IPS-18a (cell line): ENCODE measurements at regions not wholly inside any gene's neighbourhood (a gene's known extent, or its start where the extent isn't known, plus 50 kb on each side); places are given as distances from the start of the nearest gene placed in this dataset.

Experiments
- H3K27ac ChIP-seq: one replicate; pipeline ENCODE4 v1.5.1; 2013; ENCODE audit warnings: low read length
- H3K27me3 ChIP-seq: one replicate; pipeline ENCODE4 v1.6.1; 2013; ENCODE audit warnings: mild to moderate bottlenecking, low read length; ENCODE audit not compliant: control insufficient read depth, insufficient read depth
- H3K36me3 ChIP-seq: one replicate; pipeline ENCODE4 v1.6.1; 2013; ENCODE audit warnings: low read depth, low read length; ENCODE audit not compliant: control insufficient read depth
- H3K4me1 ChIP-seq: one replicate; pipeline ENCODE4 v1.6.1; 2013; ENCODE audit warnings: low read depth, low read length; ENCODE audit not compliant: control insufficient read depth
- H3K4me3 ChIP-seq: one replicate; pipeline ENCODE4 v1.5.1; 2013; ENCODE audit warnings: low read length
- H3K9ac ChIP-seq: one replicate; pipeline ENCODE4 v1.6.1; 2013; ENCODE audit warnings: mild to moderate bottlenecking, low read length, moderate library complexity
- H3K9me3 ChIP-seq: one replicate; pipeline ENCODE4 v1.6.1; 2013; ENCODE audit warnings: low read depth, low read length; ENCODE audit not compliant: control insufficient read depth

DNA sequence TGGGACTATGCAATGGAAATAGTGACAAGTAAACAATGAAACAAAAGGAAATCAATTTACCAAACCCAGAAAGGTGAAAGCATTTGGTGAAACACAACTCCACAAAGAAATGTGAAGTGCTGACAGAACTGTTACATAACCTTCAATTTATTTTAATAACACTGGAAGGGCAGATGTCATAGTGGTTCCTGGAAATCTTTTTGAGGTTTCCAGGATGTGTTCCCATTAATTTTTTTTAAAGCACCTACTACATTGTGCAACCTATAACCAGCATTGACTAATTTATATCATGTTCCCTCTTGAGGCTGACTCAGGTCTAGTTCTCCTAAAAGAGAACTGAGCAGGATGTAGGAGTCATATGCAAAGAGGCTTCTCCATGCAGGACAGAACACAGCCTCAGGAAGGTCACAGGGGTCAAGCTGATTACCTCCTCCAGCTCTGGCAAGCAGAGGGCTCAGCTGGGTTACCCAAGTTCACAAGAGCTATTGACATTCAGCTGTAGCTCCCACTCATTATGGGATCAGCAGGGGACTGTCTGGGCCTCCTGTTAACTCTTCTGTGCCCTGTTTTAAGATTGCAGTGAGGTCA is 157.1 kb upstream of the NRIP1 start:
- H3K9ac ChIP-seq, result no peak overlapping the region
- H3K27ac ChIP-seq, result no peak overlapping the region

DNA sequence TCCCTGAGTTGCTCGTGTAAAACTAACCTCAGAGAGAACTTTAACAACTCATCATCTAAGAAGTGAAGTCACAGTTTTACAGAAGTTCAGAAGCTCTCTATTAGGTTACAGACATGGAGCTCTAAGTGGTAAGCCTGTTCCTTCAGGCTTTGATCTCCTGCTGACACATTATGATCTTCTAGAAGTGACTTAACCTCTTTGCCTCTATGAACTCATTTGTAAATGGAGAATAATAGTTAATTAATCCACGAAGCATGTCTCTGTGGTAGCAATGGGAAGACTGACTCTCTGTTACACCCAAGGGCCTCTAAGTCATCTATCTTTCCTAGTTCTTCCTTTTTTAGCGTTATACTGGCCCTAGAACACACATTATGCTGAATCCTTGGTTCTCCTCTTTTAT is 157.9 kb upstream of the NRIP1 start:
- Histone ChIP-seq H3K4me3 (no peak overlapping the region), H3K27ac (no peak overlapping the region), H3K4me1 (peaks cover 16% of the 10 kb centered on the region), H3K9ac (no peak overlapping the region), H3K27me3 (peaks cover 35% of the 10 kb centered on the region), H3K9me3 (no peaks in the 10 kb centered on the region), H3K36me3 (no peaks in the 10 kb centered on the region)

More for the DNA sequence above, 157.1 kb upstream of the NRIP1 start:
- no peaks in the 10 kb centered on the region for H3K9me3 ChIP-seq
- no peaks in the 10 kb centered on the region for H3K36me3 ChIP-seq
- no peak overlapping the region for H3K4me3 ChIP-seq
- H3K27me3 ChIP-seq, result peaks cover 35% of the 10 kb centered on the region
- peaks cover 16% of the 10 kb centered on the region for H3K4me1 ChIP-seq

DNA sequence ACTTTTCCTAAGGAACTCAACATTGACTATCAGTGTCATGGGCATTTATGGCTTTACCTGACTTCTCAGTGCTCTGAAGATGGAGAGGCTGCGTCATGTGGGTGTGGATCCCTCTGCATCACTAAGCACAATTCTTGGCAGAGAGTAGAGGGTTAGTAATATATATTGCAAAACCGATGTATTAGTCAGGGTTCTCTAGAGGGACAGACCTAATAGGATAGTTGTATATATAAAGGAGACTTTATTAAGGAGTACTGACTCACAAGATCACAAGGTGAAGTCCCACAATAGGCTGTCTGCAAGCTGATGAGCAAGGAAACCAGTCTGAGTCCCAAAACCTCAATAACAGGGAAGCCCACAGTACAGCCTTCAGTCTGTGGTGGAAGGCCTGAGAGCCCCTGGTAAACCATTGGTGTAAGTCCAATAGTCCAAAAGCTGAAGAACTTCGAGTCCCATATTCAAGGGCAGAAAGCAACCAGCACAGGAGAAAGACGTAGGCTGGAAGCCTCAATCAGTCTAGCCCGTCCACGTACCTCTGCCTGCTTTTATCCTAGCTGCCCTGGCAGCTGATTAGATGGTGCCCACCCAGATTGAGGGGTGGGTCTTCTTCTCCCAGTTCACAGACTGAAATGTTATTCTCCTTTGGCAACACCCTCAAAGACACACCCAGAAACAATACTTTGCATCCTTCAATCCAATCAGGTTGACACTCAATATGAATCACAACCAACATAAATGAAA is 159.7 kb upstream of the NRIP1 start:
- no peak overlapping the region for H3K27ac ChIP-seq

DNA sequence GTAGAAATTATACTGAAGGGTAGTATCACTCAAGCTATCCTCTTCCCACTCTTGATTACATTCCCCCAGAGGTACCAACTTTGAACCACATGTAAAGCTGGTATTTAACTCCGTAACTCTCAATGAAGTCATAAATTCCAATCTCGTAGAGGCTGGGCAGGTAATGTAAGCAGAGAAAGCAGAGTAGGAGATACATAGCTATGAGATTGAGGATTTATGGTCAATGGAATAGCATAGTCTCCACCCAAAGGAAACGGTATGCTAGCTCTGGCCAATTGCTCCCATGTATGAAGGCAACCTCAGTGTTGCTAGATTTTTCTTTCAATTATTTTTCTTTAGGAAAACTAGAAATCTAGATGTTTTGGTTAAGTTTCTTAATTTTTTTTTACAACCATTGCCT is 163.1 kb upstream of the NRIP1 start:
- no peaks in the 10 kb centered on the region for H3K9me3 ChIP-seq
- no peak overlapping the region for H3K27ac ChIP-seq
- no peak overlapping the region for H3K9ac ChIP-seq
- peaks cover 3% of the 10 kb centered on the region for H3K4me1 ChIP-seq
- H3K4me3 ChIP-seq, result no peak overlapping the region
- H3K36me3 ChIP-seq, result no peaks in the 10 kb centered on the region
- peaks cover 18% of the 10 kb centered on the region for H3K27me3 ChIP-seq

More for the DNA sequence above, 159.7 kb upstream of the NRIP1 start:
- Histone ChIP-seq H3K4me1 (peaks cover 16% of the 10 kb centered on the region), H3K36me3 (no peaks in the 10 kb centered on the region), H3K9ac (no peak overlapping the region), H3K9me3 (no peaks in the 10 kb centered on the region), H3K4me3 (no peak overlapping the region), H3K27me3 (peaks cover 35% of the 10 kb centered on the region)

DNA sequence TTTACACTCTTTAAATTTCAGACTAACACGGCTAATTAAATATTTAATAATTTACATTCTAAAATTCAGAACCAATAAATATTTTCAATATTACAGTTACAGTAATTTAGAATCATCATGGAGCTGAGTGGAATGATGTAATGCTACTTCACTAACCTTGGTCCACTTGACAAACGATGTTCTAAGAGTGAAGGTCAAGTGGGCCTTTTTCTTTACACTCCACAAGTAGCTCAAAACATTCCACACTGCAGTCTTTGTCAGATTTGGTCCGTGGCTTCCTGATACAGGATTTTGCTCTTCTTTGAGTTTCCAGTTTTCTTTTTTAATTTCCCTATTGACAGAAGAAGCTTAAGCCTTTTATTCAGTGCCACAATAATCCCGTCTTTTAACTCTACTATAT is 164.6 kb upstream of the NRIP1 start:
- Histone ChIP-seq H3K27me3 (peaks cover 3% of the 10 kb centered on the region), H3K4me3 (no peak overlapping the region), H3K9me3 (no peaks in the 10 kb centered on the region), H3K4me1 (no peaks in the 10 kb centered on the region), H3K9ac (no peak overlapping the region), H3K27ac (no peak overlapping the region), H3K36me3 (no peaks in the 10 kb centered on the region)

DNA sequence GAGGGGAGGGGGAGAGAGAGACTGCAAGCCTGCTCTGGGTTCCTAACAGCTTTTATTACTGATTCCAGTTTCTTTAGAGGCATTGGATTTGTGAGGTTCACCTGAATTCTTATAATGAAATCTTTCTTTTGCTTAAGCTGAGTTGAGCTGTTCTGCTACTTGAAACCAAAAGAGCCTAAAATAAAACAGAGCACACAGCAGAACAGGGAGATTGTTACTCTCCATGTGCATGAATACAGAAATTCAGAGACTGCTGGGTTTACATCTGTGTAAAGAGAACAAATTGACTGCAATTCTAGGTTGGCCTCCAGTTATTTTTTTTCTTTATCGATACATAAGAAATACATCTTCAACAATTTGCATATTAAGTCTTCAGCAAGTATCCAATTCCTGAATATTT is 168.8 kb upstream of the NRIP1 start:
- H3K4me3 ChIP-seq, result no peak overlapping the region
- no peak overlapping the region for H3K9ac ChIP-seq
- H3K9me3 ChIP-seq, result no peaks in the 10 kb centered on the region
- no peaks in the 10 kb centered on the region for H3K27me3 ChIP-seq
- H3K4me1 ChIP-seq, result no peaks in the 10 kb centered on the region
- no peak overlapping the region for H3K27ac ChIP-seq
- no peaks in the 10 kb centered on the region for H3K36me3 ChIP-seq

DNA sequence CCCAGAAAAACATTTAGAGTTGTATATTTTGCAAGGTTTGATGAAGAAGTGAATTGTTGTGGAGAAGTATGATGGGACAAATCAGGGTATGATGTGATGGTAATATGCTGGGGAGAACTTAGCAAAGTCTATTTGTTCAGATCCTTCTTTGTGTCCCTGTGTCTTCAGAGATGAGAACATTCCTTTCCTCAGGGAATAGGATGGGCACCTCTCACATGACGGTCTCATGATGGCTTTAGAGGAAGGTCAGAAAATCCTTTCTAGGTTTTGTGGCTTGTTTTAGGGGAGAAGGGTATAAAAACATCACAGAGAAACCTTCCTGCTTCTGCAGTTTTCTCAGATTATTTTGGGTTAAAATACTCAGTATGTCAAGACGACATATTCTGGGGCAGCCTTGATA is 171.3 kb upstream of the NRIP1 start:
- H3K4me1 ChIP-seq, result peaks cover 3% of the 10 kb centered on the region
- H3K27me3 ChIP-seq, result peaks cover 11% of the 10 kb centered on the region
- no peak overlapping the region for H3K27ac ChIP-seq
- no peak overlapping the region for H3K4me3 ChIP-seq
- no peaks in the 10 kb centered on the region for H3K36me3 ChIP-seq
- no peaks in the 10 kb centered on the region for H3K9me3 ChIP-seq
- H3K9ac ChIP-seq, result no peak overlapping the region

DNA sequence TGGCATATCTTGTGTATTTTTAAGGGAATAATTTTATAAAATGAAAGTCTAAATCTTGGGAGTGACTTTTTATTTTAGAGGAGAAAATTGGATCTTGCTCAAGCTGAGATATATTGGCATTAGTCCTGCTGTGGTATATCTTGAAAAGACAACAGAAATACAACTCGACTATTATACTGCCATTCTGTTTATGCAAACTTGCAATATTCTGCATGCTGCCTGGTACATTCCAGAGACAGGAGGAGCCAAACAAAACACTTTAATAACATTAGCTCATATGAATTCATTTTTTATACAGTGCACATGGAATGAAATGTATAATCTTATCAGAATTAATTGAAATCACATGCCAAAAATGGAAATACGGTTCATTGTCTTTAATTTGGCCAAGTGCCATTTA is 176.0 kb upstream of the NRIP1 start:
- Histone ChIP-seq H3K9me3 (no peaks in the 10 kb centered on the region), H3K4me1 (peaks cover 32% of the 10 kb centered on the region), H3K9ac (no peak overlapping the region), H3K27ac (no peak overlapping the region), H3K4me3 (no peak overlapping the region), H3K27me3 (peaks cover 32% of the 10 kb centered on the region), H3K36me3 (no peaks in the 10 kb centered on the region)

DNA sequence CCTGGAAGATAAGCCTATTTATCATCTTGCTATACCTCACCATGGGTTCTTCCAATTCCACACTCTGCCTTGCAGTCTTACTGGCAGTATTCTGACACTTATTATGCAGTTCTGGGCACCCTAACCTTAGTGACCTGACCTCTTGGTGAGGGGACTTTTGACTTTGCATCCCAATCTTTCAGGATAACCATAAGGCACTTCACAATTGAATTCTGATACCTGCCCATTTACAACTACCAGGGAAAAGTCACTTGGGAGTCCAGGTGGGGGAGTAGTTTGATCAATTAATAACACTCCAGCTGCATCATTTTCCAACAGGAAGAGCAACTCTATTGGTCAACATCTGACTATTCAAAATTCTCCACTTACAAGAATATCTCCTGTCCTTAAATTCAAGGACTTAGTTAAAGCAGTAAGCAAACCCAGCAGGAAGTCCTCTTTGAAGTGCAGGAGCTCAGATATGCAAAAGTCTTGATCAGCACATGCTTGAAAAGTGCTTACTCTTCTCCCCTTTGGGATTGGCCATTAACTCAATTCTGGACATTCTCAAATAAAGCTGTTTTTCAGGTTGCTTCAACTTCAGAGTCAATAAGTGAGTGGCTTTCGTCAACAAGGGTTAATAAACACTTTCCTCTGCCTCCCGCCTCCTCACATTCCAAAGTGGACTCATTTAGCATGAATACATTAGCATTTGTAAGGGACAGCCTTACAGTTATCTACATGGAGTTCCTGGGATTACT is 177.4 kb upstream of the NRIP1 start:
- Histone ChIP-seq H3K4me3 (peak overlapping the region; percentile 31), H3K9ac (no peak overlapping the region), H3K36me3 (no peaks in the 10 kb centered on the region), H3K4me1 (peaks cover 32% of the 10 kb centered on the region), H3K27me3 (peaks cover 32% of the 10 kb centered on the region), H3K27ac (no peak overlapping the region), H3K9me3 (no peaks in the 10 kb centered on the region)

DNA sequence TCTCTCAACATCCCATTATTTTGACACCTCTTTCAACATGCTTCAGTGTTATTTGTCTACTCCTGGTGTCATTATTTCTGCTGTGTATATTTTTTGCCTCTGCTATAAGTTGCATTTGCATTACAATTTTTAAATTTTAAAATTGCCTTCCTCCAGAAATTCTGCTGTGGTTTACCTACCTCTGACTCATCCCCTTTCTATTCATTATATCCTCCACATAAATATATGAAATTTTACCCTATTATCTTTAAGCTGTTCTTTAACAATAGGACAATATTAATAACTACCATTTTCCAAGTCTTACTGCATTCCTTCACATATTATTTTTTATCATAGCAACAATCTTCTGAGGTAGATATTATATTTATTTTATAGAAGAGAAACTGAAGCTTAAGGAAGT is 178.1 kb upstream of the NRIP1 start:
- H3K36me3 ChIP-seq, result no peaks in the 10 kb centered on the region
- no peak overlapping the region for H3K27ac ChIP-seq
- H3K27me3 ChIP-seq, result peaks cover 32% of the 10 kb centered on the region
- peaks cover 32% of the 10 kb centered on the region for H3K4me1 ChIP-seq
- no peak overlapping the region for H3K9ac ChIP-seq
- peak overlapping the region; percentile 26 for H3K4me3 ChIP-seq
- no peaks in the 10 kb centered on the region for H3K9me3 ChIP-seq

DNA sequence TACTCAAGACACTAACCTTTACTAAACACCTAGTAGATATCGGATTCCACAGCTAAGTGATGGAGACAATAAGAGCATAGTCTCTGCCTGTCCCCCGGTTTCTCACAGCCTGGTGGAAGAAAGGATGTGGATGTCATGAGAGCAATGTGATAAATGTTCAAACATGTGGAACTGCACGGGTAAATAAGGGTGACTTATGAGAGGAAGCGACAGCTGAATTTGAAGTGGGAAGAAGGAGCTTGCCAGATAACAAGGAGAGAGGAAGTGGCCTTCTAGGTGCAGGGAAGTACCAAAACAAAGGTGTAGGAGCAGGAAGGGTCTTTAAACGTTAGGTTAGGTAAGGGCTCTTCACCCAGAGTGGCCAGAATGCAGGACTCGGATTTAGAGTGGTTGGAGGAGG is 178.6 kb upstream of the NRIP1 start:
- H3K27me3 ChIP-seq, result peaks cover 32% of the 10 kb centered on the region
- no peaks in the 10 kb centered on the region for H3K9me3 ChIP-seq
- H3K36me3 ChIP-seq, result no peaks in the 10 kb centered on the region
- peak overlapping the region; percentile 26 for H3K4me3 ChIP-seq
- no peak overlapping the region for H3K27ac ChIP-seq
- H3K9ac ChIP-seq, result no peak overlapping the region
- H3K4me1 ChIP-seq, result peaks cover 32% of the 10 kb centered on the region
